HG03342 (cell line): ENCODE measurements at regions not wholly inside any gene's neighbourhood (a gene's known extent, or its start where the extent isn't known, plus 50 kb on each side); places are given as distances from the start of the nearest gene placed in this dataset.

Experiments
- ATAC-seq: cut with Tn5 transposase; IDR thresholded peaks from one replicate; pipeline ENCODE4 v1.9.1; 2021; ENCODE audit warnings: mild to moderate bottlenecking, moderate library complexity; ENCODE audit not compliant: unreplicated experiment

GRCh38 chr6:2542101-2542857, 208.4 kb downstream of the MYLK4 start:
- no peak for ATAC-seq

- ATAC-seq: no peak
Measured at GRCh38 chr6:2536451-2536850, 214.3 kb downstream of the MYLK4 start.

GRCh38 chr6:2535506-2535905, 215.2 kb downstream of the MYLK4 start:
- no peak for ATAC-seq

GRCh38 chr6:2534406-2535042, 216.2 kb downstream of the MYLK4 start:
- ATAC-seq: no peak

GRCh38 chr6:2531426-2532215, 219.1 kb downstream of the MYLK4 start:
- ATAC-seq: no peak

GRCh38 chr6:2529211-2529719, 221.5 kb downstream of the MYLK4 start:
- ATAC-seq: no peak

GRCh38 chr6:2528156-2528555, 222.6 kb downstream of the MYLK4 start:
- ATAC-seq: no peak

- ATAC-seq: no peak
Measured at GRCh38 chr6:2526766-2527165, 224.0 kb downstream of the MYLK4 start.

GRCh38 chr6:2524090-2524489, 226.6 kb downstream of the MYLK4 start:
- ATAC-seq: no peak

GRCh38 chr6:2523061-2523460, 227.7 kb downstream of the MYLK4 start:
- no peak for ATAC-seq

GRCh38 chr6:2522521-2522920, 228.2 kb downstream of the MYLK4 start:
- no peak for ATAC-seq

- ATAC-seq: no peak
Measured at GRCh38 chr6:2517855-2518473, 232.8 kb downstream of the MYLK4 start.

- ATAC-seq: no peak
Measured at GRCh38 chr6:2517401-2517800, 233.3 kb downstream of the MYLK4 start.

GRCh38 chr6:2516059-2516458, 234.7 kb downstream of the MYLK4 start:
- ATAC-seq: no peak

- no peak for ATAC-seq
Measured at GRCh38 chr6:2514965-2515543, 235.7 kb downstream of the MYLK4 start.

- ATAC-seq: no peak
Measured at GRCh38 chr6:2512802-2513201, 237.9 kb downstream of the MYLK4 start.

- ATAC-seq: no peak
Measured at GRCh38 chr6:2510316-2510715, 240.4 kb downstream of the MYLK4 start.

- no peak for ATAC-seq
Measured at GRCh38 chr6:2509711-2510110, 241.0 kb downstream of the MYLK4 start.

GRCh38 chr6:2508071-2508470, 242.7 kb downstream of the MYLK4 start:
- no peak for ATAC-seq

GRCh38 chr6:2507521-2508037, 243.1 kb downstream of the MYLK4 start:
- ATAC-seq: no peak

GRCh38 chr6:2507016-2507415, 243.7 kb downstream of the MYLK4 start:
- ATAC-seq: no peak
